GM12878 (cell line): ENCODE measurements at regions not wholly inside any gene's neighbourhood (a gene's known extent, or its start where the extent isn't known, plus 50 kb on each side); places are given as distances from the start of the nearest gene placed in this dataset.
A peak's percentile ranks its signal among the peaks of the same experiment; 100 is the strongest.

ENCODE experiments used
- ATAC-seq: fragments of 200-7000 bp; cut with Tn5 transposase; 3 replicates; pipeline ENCODE4 v1.9.1; 2020; ENCODE audit warnings: mild to moderate bottlenecking, moderate library complexity
- BruUV-seq: library from RNA; stranded (reverse); fragments of 400-500 nt; replicated peaks from 2 replicates; lab custom pipeline; 2021; lab: Mats Ljungman, UMichigan
- CTCF ChIA-PET: fragments of 300-600 bp; sonication (Branson Sonifier 250); formaldehyde crosslinking; extraction: SDS; loops from one replicate; lab custom pipeline; 2021; ENCODE audit warnings: inconsistent platforms; lab: Yijun Ruan, JAX
- POLR2A ChIA-PET: fragments of 350-600 bp; formaldehyde crosslinking; extraction: SDS; loops from one replicate; lab custom pipeline; 2021; ENCODE audit warnings: inconsistent platforms; lab: Charles Lee
- RAD21 ChIA-PET: fragments of 300-600 bp; sonication (Branson Sonifier 250); formaldehyde crosslinking; loops from one replicate; lab custom pipeline; 2023; ENCODE audit warnings: antibody characterized with exemption; ENCODE audit not compliant: unreplicated experiment; lab: Charles Lee
- SMC1A ChIA-PET: fragments of 300-600 bp; sonication (Branson Sonifier 250); formaldehyde crosslinking; loops from one replicate; lab custom pipeline; 2023; ENCODE audit not compliant: unreplicated experiment, uncharacterized antibody; lab: Charles Lee
- DNase-seq: peaks from one replicate; pipeline ENCODE4 v3.0.0-alpha.2; 2011; ENCODE audit warnings: low read depth, low spot score
- FAIRE-seq: peaks from 3 replicates; lab custom pipeline; 2011; peaks lifted over from hg19 to GRCh38; lab: Jason Lieb, UNC
- H2AFZ ChIP-seq: 2 replicates; pipeline ENCODE4 v1.6.0; 2011; ENCODE audit warnings: low read depth, low read length, control low read depth; ENCODE audit not compliant: control insufficient read depth
- H3K27ac ChIP-seq: 2 replicates; pipeline ENCODE4 v1.5.1; 2011; ENCODE audit warnings: control low read depth; ENCODE audit not compliant: control insufficient read depth, insufficient read depth
- H3K27me3 ChIP-seq, 2 experiments: replicated peaks in 1 of 2; 2 replicates each; pipeline versions ENCODE4 v1.6.0 to v1.6.1; 2011; ENCODE audit warnings: low read length in 1 of 2; ENCODE audit not compliant: control insufficient read depth in 2 of 2, insufficient read depth in 2 of 2
- H3K36me3 ChIP-seq, 2 experiments: 2 replicates each; pipeline ENCODE4 v1.5.1; 2011; ENCODE audit warnings: low read length in 1 of 2; ENCODE audit not compliant: control insufficient read depth in 2 of 2, insufficient read depth in 2 of 2
- H3K4me1 ChIP-seq: 2 replicates; pipeline ENCODE4 v1.6.1; 2011; ENCODE audit warnings: mild to moderate bottlenecking, low read length, moderate library complexity, mixed read lengths; ENCODE audit not compliant: control insufficient read depth, insufficient read depth
- H3K4me2 ChIP-seq: 2 replicates; pipeline ENCODE4 v1.6.0; 2011; ENCODE audit warnings: control low read depth; ENCODE audit not compliant: control insufficient read depth, insufficient read depth
- H3K4me3 ChIP-seq: fragments of 200-600 bp; sonication (generic); 2 replicates; pipeline ENCODE4 v1.5.1; 2016
- H3K79me2 ChIP-seq: 2 replicates; pipeline ENCODE4 v1.6.0; 2011; ENCODE audit warnings: low read length; ENCODE audit not compliant: control insufficient read depth, insufficient read depth
- H3K9ac ChIP-seq: 2 replicates; pipeline ENCODE4 v1.8.0; 2011; ENCODE audit warnings: low read length, control low read depth, mixed read lengths; ENCODE audit not compliant: control insufficient read depth, insufficient read depth
- H3K9me3 ChIP-seq: replicated peaks from 3 replicates; pipeline ENCODE4 v1.5.1; 2011; ENCODE audit warnings: mild to moderate bottlenecking, low read length; ENCODE audit not compliant: control insufficient read depth, insufficient read depth
- H4K20me1 ChIP-seq: 2 replicates; pipeline ENCODE4 v1.6.0; 2011; ENCODE audit not compliant: control insufficient read depth, insufficient read depth
- CBFB ChIP-seq: IDR thresholded peaks from 2 replicates; pipeline ENCODE4 v1.6.1; 2016; ENCODE audit warnings: antibody characterized with exemption, low read depth
- CHD2 ChIP-seq: IDR thresholded peaks from 2 replicates; pipeline ENCODE4 v1.6.1; 2011; ENCODE audit warnings: low read depth, low read length, improper control_type of control experiment, borderline replicate concordance
- CHD4 ChIP-seq: fragments of 200-600 bp; sonication (generic); IDR thresholded peaks from 2 replicates; pipeline ENCODE4 v1.6.1; 2016; ENCODE audit warnings: mild to moderate bottlenecking
- EGR1 ChIP-seq, 2 experiments: IDR thresholded peaks; 1 replicate in 1 of 2; 2 replicates in 1 of 2; pipeline ENCODE4 v1.6.1; 2011 to 2012; ENCODE audit warnings: low read depth in 2 of 2, low read length in 2 of 2, borderline replicate concordance in 1 of 2, mild to moderate bottlenecking in 1 of 2, moderate library complexity in 1 of 2
- ESRRA ChIP-seq: IDR thresholded peaks from 2 replicates; pipeline ENCODE4 v1.6.1; 2012; ENCODE audit warnings: mild to moderate bottlenecking, low read length, improper control_type of control experiment
- FOXM1 ChIP-seq: IDR thresholded peaks from 2 replicates; pipeline ENCODE4 v1.6.1; 2012; ENCODE audit warnings: low read depth, mild to moderate bottlenecking, inconsistent platforms, low read length, moderate library complexity
- HCFC1 ChIP-seq: fragments of 150-350 bp; IDR thresholded peaks from 2 replicates; pipeline ENCODE4 v1.6.1; 2014; ENCODE audit warnings: low read length
- KDM1A ChIP-seq: fragments of 200-600 bp; sonication (generic); IDR thresholded peaks from 2 replicates; pipeline ENCODE4 v1.6.1; 2016; ENCODE audit warnings: borderline replicate concordance
- NFYA ChIP-seq: IDR thresholded peaks from 2 replicates; pipeline ENCODE4 v1.6.1; 2011; ENCODE audit warnings: low read depth, mild to moderate bottlenecking, low read length, improper control_type of control experiment, borderline replicate concordance
- NFYB ChIP-seq: IDR thresholded peaks from 2 replicates; pipeline ENCODE4 v1.6.1; 2011; ENCODE audit warnings: low read depth, mild to moderate bottlenecking, low read length, improper control_type of control experiment, moderate library complexity; ENCODE audit not compliant: insufficient read depth
- NR2C2 ChIP-seq: IDR thresholded peaks from 2 replicates; pipeline ENCODE4 v1.6.1; 2011; ENCODE audit warnings: borderline replicate concordance, low read depth; ENCODE audit not compliant: control insufficient read depth, insufficient read length
- RUNX3 ChIP-seq: IDR thresholded peaks from 2 replicates; pipeline ENCODE4 v1.6.1; 2012; ENCODE audit warnings: low read length, inconsistent platforms
- SMARCA5 ChIP-seq: fragments of 450-650 bp; IDR thresholded peaks from 2 replicates; pipeline ENCODE4 v1.6.1; 2017; ENCODE audit warnings: mild to moderate bottlenecking
- SP1 ChIP-seq: IDR thresholded peaks from one replicate; pipeline ENCODE4 v1.6.1; 2011; ENCODE audit warnings: low read depth, low read length
- YY1 ChIP-seq: IDR thresholded peaks from 2 replicates; pipeline ENCODE4 v1.6.1; 2011; ENCODE audit warnings: low read depth, mild to moderate bottlenecking, low read length
- WGBS: methylation state at CpG from one replicate; pipeline ENCODE4 v1.1.6; 2016; ENCODE audit warnings: low lambda C conversion rate; ENCODE audit not compliant: insufficient replicate concordance, insufficient coverage; ENCODE audit errors: missing lambda C conversion rate; 5-methylcytosine and 5-hydroxymethylcytosine counted together
- in situ Hi-C: fragments of 300-500 bp; cut with MboI; formaldehyde crosslinking; loops from 9 replicates; pipeline ENCODE4 v1.14.3; 2018; ENCODE audit warnings: mixed read lengths
- intact Hi-C: fragments of 100-400 bp; cut with micrococcal nuclease; formaldehyde crosslinking; loops from one replicate; pipeline ENCODE4 v1.14.2; 2022; ENCODE audit not compliant: unreplicated experiment
- TF ChIP-seq, protein P1 (sequence below): fragments of 450-650 bp; IDR thresholded peaks from 2 replicates; pipeline ENCODE4 v1.6.1; 2017; ENCODE audit warnings: borderline replicate concordance
- TF ChIP-seq, protein P2 (sequence below): fragments of 150-350 bp; IDR thresholded peaks from 2 replicates; pipeline ENCODE4 v1.6.1; 2014; ENCODE audit warnings: mild to moderate bottlenecking, low read depth, low read length
- TF ChIP-seq, protein P3 (sequence below): fragments of 450-650 bp; IDR thresholded peaks from 2 replicates; pipeline ENCODE4 v1.6.1; 2016; ENCODE audit warnings: mild to moderate bottlenecking, moderate library complexity, borderline replicate concordance

DNA sequence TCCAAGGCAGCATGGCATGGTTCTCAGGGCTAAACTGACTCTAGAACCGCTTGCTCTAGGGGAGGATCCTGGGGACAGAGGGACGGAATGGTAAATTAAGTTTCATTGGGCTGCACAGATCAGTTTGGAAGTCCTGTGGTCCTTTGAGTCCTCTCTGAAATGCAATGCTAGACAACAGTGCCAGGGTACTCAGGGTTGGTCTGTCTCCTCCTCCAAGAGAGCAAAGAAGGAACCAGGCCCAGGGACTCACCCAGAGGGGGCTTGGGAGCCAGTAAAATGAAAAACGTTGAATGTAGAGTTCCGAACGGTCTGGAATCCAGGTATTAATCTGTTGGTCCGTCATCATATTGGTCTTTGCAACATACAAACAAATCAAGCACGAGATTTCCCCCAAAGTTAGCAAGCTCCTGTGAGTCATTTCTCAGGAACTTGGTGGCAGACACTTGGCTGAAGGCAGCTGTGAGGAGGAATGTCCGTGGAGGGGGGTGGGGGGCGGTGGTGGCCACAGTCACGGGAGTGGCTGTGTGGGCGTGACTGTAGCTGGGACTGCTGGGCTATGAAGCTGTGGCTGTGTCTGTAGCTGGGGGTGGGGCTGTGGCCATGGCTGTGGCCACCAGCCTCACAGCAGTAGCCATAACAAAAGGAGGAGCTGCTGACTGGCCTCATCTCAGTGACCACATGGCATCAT lies 361.0 kb downstream of the SHQ1 start:
- Histone ChIP-seq H3K9ac (peak overlapping the region; percentile 8; the same call in 1 of the 2 replicates), H4K20me1 (no peaks in the 10 kb centered on the region), H2AFZ (no peak overlapping the region; the same call in 1 of the 2 replicates), H3K27me3 (no peaks in the 10 kb centered on the region), H3K4me1 (peaks cover 27% of the 10 kb centered on the region), H3K9me3 (peaks cover 2% of the 10 kb centered on the region; the same call in 2 of the 3 replicates), H3K79me2 (no peaks in the 10 kb centered on the region), H3K4me2 (peak overlapping the region; percentile 38; the same call in 1 of the 2 replicates), H3K27ac (0 out of 2 replicates have a peak overlapping the region, but pooled peaks have one; percentile 4), H3K36me3 (no peaks in the 10 kb centered on the region), H3K4me3 (no peak overlapping the region)
- SMC1A ChIA-PET: interaction anchor here (0.6 to 1.2 kb wide), 3 partner anchors 9 to 12 kb away, joined by 3 to 5 read pairs (median 3); no protein-coding TSS in a partner anchor
- DNase-seq (no peak), ATAC-seq (peak; percentile 76), FAIRE-seq (no peak)
- intact Hi-C loops (no loop called here), in situ Hi-C loops (no loop called here)
- CTCF ChIA-PET: interaction anchor here (1.2 to 1.9 kb wide), 2 partner anchors 179 to 295 kb away, joined by 3 to 5 read pairs; no protein-coding TSS in a partner anchor
- RAD21 ChIA-PET: interaction anchor here (0.7 to 2.8 kb wide), 4 partner anchors 9 to 316 kb away, joined by 3 to 13 read pairs (median 3); no protein-coding TSS in a partner anchor
- POLR2A ChIA-PET: no interaction called here
- BruUV-seq: no TSS peak
- WGBS: 0% methylated on average over 11 of the region's 11 CpGs
- peak; percentile 32 for TF ChIP-seq SP1
- TF ChIP-seq, protein P1, sequence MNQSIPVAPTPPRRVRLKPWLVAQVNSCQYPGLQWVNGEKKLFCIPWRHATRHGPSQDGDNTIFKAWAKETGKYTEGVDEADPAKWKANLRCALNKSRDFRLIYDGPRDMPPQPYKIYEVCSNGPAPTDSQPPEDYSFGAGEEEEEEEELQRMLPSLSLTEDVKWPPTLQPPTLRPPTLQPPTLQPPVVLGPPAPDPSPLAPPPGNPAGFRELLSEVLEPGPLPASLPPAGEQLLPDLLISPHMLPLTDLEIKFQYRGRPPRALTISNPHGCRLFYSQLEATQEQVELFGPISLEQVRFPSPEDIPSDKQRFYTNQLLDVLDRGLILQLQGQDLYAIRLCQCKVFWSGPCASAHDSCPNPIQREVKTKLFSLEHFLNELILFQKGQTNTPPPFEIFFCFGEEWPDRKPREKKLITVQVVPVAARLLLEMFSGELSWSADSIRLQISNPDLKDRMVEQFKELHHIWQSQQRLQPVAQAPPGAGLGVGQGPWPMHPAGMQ: no peak
- no peak for TF ChIP-seq FOXM1
- TF ChIP-seq RUNX3: peak; percentile 71
- no peak for TF ChIP-seq YY1
- no peak for TF ChIP-seq SMARCA5
- TF ChIP-seq NR2C2: no peak
- TF ChIP-seq, protein P2, sequence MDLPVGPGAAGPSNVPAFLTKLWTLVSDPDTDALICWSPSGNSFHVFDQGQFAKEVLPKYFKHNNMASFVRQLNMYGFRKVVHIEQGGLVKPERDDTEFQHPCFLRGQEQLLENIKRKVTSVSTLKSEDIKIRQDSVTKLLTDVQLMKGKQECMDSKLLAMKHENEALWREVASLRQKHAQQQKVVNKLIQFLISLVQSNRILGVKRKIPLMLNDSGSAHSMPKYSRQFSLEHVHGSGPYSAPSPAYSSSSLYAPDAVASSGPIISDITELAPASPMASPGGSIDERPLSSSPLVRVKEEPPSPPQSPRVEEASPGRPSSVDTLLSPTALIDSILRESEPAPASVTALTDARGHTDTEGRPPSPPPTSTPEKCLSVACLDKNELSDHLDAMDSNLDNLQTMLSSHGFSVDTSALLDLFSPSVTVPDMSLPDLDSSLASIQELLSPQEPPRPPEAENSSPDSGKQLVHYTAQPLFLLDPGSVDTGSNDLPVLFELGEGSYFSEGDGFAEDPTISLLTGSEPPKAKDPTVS: no peak
- no peak for TF ChIP-seq KDM1A
- TF ChIP-seq EGR1 (IDR thresholded peaks at IDR 0.05; ENCODE audit: borderline replicate concordance in 1 of 2, low read depth in 2 of 2, low read length in 2 of 2): peak in 1 of 2 experiments; percentile 71; a peak in 2 of 3 replicates
- no peak for TF ChIP-seq NFYA
- no peak for TF ChIP-seq CBFB
- no peak for TF ChIP-seq CHD4
- TF ChIP-seq NFYB: no peak
- TF ChIP-seq ESRRA: no peak
- no peak for TF ChIP-seq HCFC1
- TF ChIP-seq CHD2: no peak
- TF ChIP-seq, protein P3, sequence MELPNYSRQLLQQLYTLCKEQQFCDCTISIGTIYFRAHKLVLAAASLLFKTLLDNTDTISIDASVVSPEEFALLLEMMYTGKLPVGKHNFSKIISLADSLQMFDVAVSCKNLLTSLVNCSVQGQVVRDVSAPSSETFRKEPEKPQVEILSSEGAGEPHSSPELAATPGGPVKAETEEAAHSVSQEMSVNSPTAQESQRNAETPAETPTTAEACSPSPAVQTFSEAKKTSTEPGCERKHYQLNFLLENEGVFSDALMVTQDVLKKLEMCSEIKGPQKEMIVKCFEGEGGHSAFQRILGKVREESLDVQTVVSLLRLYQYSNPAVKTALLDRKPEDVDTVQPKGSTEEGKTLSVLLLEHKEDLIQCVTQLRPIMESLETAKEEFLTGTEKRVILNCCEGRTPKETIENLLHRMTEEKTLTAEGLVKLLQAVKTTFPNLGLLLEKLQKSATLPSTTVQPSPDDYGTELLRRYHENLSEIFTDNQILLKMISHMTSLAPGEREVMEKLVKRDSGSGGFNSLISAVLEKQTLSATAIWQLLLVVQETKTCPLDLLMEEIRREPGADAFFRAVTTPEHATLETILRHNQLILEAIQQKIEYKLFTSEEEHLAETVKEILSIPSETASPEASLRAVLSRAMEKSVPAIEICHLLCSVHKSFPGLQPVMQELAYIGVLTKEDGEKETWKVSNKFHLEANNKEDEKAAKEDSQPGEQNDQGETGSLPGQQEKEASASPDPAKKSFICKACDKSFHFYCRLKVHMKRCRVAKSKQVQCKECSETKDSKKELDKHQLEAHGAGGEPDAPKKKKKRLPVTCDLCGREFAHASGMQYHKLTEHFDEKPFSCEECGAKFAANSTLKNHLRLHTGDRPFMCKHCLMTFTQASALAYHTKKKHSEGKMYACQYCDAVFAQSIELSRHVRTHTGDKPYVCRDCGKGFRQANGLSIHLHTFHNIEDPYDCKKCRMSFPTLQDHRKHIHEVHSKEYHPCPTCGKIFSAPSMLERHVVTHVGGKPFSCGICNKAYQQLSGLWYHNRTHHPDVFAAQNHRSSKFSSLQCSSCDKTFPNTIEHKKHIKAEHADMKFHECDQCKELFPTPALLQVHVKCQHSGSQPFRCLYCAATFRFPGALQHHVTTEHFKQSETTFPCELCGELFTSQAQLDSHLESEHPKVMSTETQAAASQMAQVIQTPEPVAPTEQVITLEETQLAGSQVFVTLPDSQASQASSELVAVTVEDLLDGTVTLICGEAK: no peak
